SJCRH30 (cell line): ENCODE measurements at regions not wholly inside any gene's neighbourhood (a gene's known extent, or its start where the extent isn't known, plus 50 kb on each side); places are given as distances from the start of the nearest gene placed in this dataset.

Source experiments
- DNase-seq, 2 experiments: peaks; one replicate each; pipeline ENCODE4 v3.0.0-alpha.2; 2015 to 2020
- H3K27ac ChIP-seq: fragments of 250-450 bp; sonication (Bioruptor Pico); 2 replicates; pipeline ENCODE4 v1.5.1; 2020; ENCODE audit warnings: mild to moderate bottlenecking, moderate library complexity
- H3K27me3 ChIP-seq: fragments of 250-450 bp; sonication (Bioruptor Pico); 2 replicates; pipeline ENCODE4 v1.5.1; 2020; ENCODE audit warnings: mild to moderate bottlenecking, moderate library complexity
- H3K36me3 ChIP-seq: fragments of 250-450 bp; sonication (Bioruptor Pico); 2 replicates; pipeline ENCODE4 v1.5.1; 2020; ENCODE audit warnings: mild to moderate bottlenecking, moderate library complexity
- H3K4me1 ChIP-seq: fragments of 250-450 bp; sonication (Bioruptor Pico); 2 replicates; pipeline ENCODE4 v1.5.1; 2020; ENCODE audit warnings: mild to moderate bottlenecking, moderate library complexity
- H3K4me3 ChIP-seq: fragments of 250-450 bp; sonication (Bioruptor Pico); 2 replicates; pipeline ENCODE4 v1.5.1; 2020; ENCODE audit warnings: mild to moderate bottlenecking, moderate library complexity
- H3K9me3 ChIP-seq: fragments of 250-450 bp; sonication (Bioruptor Pico); replicated peaks from 2 replicates; pipeline ENCODE4 v1.5.1; 2020; ENCODE audit warnings: mild to moderate bottlenecking, moderate library complexity

DNA sequence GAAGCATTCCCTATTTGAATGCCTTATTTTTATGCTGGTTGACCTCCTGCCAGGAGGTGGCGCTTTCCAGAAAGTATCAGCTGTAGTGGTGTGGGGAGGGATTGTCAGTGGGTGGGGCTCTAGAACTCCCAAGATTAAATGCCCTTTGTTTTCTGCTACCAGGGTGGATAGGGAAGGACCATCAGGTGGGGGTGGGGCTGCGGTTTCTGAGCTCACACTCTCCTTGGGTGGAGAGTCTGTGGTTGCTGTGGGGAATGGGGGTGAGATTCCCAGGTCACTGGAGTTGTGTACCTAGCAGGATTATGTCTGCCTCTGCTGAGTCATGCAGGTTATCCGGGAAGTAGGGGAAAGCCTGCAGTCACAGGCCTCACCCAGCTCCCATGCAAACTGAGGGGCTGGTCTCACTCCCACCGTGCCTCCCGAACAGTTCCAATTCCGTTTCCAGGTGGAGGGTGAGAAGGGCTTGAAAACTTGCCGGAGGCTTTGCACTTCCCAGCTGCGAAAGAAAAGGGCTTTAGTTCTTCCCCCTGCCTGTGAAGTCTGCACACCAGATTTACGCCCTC, 68.3 kb downstream of the ALG10B start:
- DNase-seq = peak; percentile 50 to 63
- Histone ChIP-seq H3K36me3 (no peaks in the 10 kb centered on the region), H3K27ac (no peak overlapping the region), H3K4me3 (no peak overlapping the region), H3K9me3 (no peaks in the 10 kb centered on the region), H3K27me3 (no peaks in the 10 kb centered on the region), H3K4me1 (no peaks in the 10 kb centered on the region)

- H3K27ac ChIP-seq = no peak overlapping the region
- no peaks in the 10 kb centered on the region for H3K36me3 ChIP-seq
- no peak overlapping the region for H3K4me3 ChIP-seq
- DNase-seq = no peak
- no peaks in the 10 kb centered on the region for H3K27me3 ChIP-seq
- H3K4me1 ChIP-seq = no peaks in the 10 kb centered on the region
- H3K9me3 ChIP-seq = no peaks in the 10 kb centered on the region
Measured at GRCh38 chr12:38385486-38385885, 68.9 kb downstream of the ALG10B start.

- no peak for DNase-seq
- H3K9me3 ChIP-seq = no peaks in the 10 kb centered on the region
- H3K36me3 ChIP-seq = no peaks in the 10 kb centered on the region
- no peak overlapping the region for H3K4me3 ChIP-seq
- no peaks in the 10 kb centered on the region for H3K4me1 ChIP-seq
- no peaks in the 10 kb centered on the region for H3K27me3 ChIP-seq
- no peak overlapping the region for H3K27ac ChIP-seq
Measured at GRCh38 chr12:38386205-38386985, 69.8 kb downstream of the ALG10B start.

GRCh38 chr12:38389614-38390013, 73.0 kb downstream of the ALG10B start:
- Histone ChIP-seq H3K27me3 (no peaks in the 10 kb centered on the region), H3K9me3 (no peaks in the 10 kb centered on the region), H3K4me1 (no peaks in the 10 kb centered on the region), H3K36me3 (no peaks in the 10 kb centered on the region), H3K27ac (no peak overlapping the region), H3K4me3 (no peak overlapping the region)
- no peak for DNase-seq

GRCh38 chr12:38391007-38391406, 74.4 kb downstream of the ALG10B start:
- DNase-seq = no peak
- Histone ChIP-seq H3K4me1 (no peaks in the 10 kb centered on the region), H3K9me3 (no peaks in the 10 kb centered on the region), H3K27ac (no peak overlapping the region), H3K36me3 (no peaks in the 10 kb centered on the region), H3K4me3 (no peak overlapping the region), H3K27me3 (no peaks in the 10 kb centered on the region)

GRCh38 chr12:38392554-38393144, 76.1 kb downstream of the ALG10B start:
- Histone ChIP-seq H3K4me1 (no peaks in the 10 kb centered on the region), H3K36me3 (no peaks in the 10 kb centered on the region), H3K4me3 (no peak overlapping the region), H3K9me3 (no peaks in the 10 kb centered on the region), H3K27me3 (no peaks in the 10 kb centered on the region), H3K27ac (no peak overlapping the region)
- DNase-seq = no peak

DNA sequence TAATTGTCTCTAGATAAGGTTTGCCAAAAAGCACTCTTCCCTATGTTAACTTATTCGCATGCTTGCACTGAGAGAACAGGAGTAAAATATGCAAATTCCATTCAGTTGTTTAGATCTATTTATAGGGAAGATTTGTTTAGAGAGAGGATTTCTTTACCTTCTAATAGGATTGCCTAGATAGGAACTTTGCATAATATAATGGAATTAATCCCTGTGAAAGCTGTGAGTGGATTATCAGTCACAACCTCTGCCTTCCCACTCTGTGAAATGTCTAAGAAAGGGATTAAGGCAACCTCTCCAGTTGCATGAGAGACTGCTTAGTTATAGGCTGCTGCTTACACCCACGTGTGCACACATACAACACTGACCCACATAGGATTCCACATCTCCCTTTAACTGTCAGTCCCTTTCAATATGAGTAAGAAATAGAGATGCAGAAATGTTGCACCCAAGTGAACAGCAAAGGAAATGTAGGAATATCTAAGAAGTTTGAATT, 83.2 kb downstream of the ALG10B start:
- H3K9me3 ChIP-seq = no peaks in the 10 kb centered on the region
- no peak overlapping the region for H3K27ac ChIP-seq
- no peaks in the 10 kb centered on the region for H3K36me3 ChIP-seq
- H3K4me1 ChIP-seq = no peaks in the 10 kb centered on the region
- peak in 1 of 2 experiments; percentile 5 for DNase-seq
- no peak overlapping the region for H3K4me3 ChIP-seq
- no peaks in the 10 kb centered on the region; the same call in none of the 2 replicates for H3K27me3 ChIP-seq

GRCh38 chr12:38402811-38403210, 86.2 kb downstream of the ALG10B start:
- H3K4me1 ChIP-seq = no peaks in the 10 kb centered on the region
- H3K9me3 ChIP-seq = no peaks in the 10 kb centered on the region
- H3K36me3 ChIP-seq = no peaks in the 10 kb centered on the region
- no peak for DNase-seq
- H3K4me3 ChIP-seq = no peak overlapping the region
- H3K27ac ChIP-seq = no peak overlapping the region
- H3K27me3 ChIP-seq = no peaks in the 10 kb centered on the region; the same call in none of the 2 replicates

GRCh38 chr12:38409511-38409910, 92.9 kb downstream of the ALG10B start:
- Histone ChIP-seq H3K4me1 (no peaks in the 10 kb centered on the region), H3K36me3 (no peaks in the 10 kb centered on the region), H3K9me3 (no peaks in the 10 kb centered on the region), H3K27ac (no peak overlapping the region), H3K27me3 (peaks cover 8% of the 10 kb centered on the region), H3K4me3 (no peak overlapping the region)
- DNase-seq = no peak

- DNase-seq = no peak
- Histone ChIP-seq H3K4me3 (no peak overlapping the region), H3K4me1 (no peaks in the 10 kb centered on the region), H3K27ac (no peak overlapping the region), H3K27me3 (peaks cover 8% of the 10 kb centered on the region), H3K36me3 (no peaks in the 10 kb centered on the region), H3K9me3 (no peaks in the 10 kb centered on the region)
Measured at GRCh38 chr12:38411426-38411825, 94.9 kb downstream of the ALG10B start.

- H3K4me1 ChIP-seq = no peaks in the 10 kb centered on the region
- no peak for DNase-seq
- H3K36me3 ChIP-seq = no peaks in the 10 kb centered on the region
- no peaks in the 10 kb centered on the region for H3K9me3 ChIP-seq
- no peak overlapping the region for H3K27ac ChIP-seq
- H3K4me3 ChIP-seq = no peak overlapping the region
- peaks cover 8% of the 10 kb centered on the region for H3K27me3 ChIP-seq
Measured at GRCh38 chr12:38411946-38412345, 95.4 kb downstream of the ALG10B start.

DNA sequence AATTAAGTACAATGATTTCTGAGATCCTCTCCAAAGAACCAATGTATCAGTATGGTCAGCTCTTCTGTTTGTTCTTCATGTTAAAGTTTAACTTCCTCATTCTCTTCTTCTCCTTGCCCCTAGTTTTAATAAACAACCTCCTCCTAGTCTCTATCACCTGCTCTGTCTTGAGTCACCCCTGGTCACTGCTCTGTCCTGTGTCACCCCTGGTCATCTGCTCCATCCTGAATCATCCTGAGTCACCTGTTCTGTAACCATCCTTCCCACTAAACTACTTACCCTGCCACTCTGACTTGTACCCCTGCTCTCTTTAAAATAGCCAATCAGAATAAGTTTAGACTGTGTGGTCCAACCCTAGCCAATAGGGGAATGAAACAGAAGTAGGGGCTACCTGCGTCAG, 100.5 kb downstream of the ALG10B start:
- no peaks in the 10 kb centered on the region for H3K9me3 ChIP-seq
- no peaks in the 10 kb centered on the region for H3K36me3 ChIP-seq
- peaks cover 12% of the 10 kb centered on the region for H3K27me3 ChIP-seq
- no peaks in the 10 kb centered on the region for H3K4me1 ChIP-seq
- no peak for DNase-seq
- H3K4me3 ChIP-seq = no peak overlapping the region
- H3K27ac ChIP-seq = no peak overlapping the region

- Histone ChIP-seq H3K4me1 (no peaks in the 10 kb centered on the region), H3K9me3 (no peaks in the 10 kb centered on the region), H3K27ac (no peak overlapping the region), H3K36me3 (no peaks in the 10 kb centered on the region), H3K4me3 (no peak overlapping the region), H3K27me3 (no peaks in the 10 kb centered on the region; the same call in 1 of the 2 replicates)
- DNase-seq = no peak
Measured at GRCh38 chr12:38424436-38424835, 107.9 kb downstream of the ALG10B start.

DNA sequence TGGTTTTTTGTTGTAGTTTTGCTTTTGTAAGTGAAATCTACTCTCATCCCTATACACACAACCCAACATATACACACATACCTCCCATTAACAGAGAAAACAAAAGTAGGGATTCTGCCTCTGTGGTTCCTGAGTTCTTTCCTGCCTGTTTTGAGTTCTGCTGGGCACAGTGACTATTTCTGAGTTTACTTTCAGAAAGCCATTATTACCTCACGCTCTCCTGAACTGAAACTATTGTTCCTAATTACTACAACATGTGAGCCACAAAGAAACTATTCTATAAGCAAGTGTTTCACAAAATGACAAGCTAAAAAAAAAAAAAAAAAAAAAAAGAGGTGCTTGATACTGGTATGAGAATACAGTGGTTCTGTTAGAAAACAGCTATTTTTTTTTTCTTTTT, 110.9 kb downstream of the ALG10B start:
- Histone ChIP-seq H3K36me3 (no peaks in the 10 kb centered on the region), H3K9me3 (no peaks in the 10 kb centered on the region), H3K27ac (no peak overlapping the region), H3K4me1 (no peaks in the 10 kb centered on the region), H3K27me3 (no peaks in the 10 kb centered on the region; the same call in 1 of the 2 replicates), H3K4me3 (no peak overlapping the region)
- no peak for DNase-seq

DNA sequence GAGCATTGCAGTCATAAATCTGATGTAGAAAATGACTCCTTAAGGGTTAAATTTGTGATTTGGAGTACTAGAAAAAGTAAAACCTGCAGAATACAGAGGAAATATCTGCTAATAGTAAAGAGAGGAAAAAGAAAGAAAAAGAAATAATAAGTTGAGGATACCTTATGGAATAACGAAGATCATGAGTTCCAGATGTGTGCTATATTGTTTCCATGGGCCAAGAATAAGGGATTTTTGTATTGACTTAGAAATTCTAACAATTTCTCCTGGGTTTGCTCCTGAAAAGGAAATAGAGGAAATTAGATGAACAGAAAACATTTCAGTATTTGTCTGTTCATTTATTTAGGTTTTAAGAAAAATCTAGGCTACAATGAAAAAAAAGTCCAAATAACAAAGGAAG, 115.3 kb downstream of the ALG10B start:
- Histone ChIP-seq H3K4me1 (no peaks in the 10 kb centered on the region), H3K27me3 (no peaks in the 10 kb centered on the region; the same call in 1 of the 2 replicates), H3K4me3 (no peak overlapping the region), H3K9me3 (no peaks in the 10 kb centered on the region), H3K36me3 (no peaks in the 10 kb centered on the region), H3K27ac (no peak overlapping the region)
- no peak for DNase-seq
